SU-DHL-6 (cell line): ENCODE measurements at regions not wholly inside any gene's neighbourhood (a gene's known extent, or its start where the extent isn't known, plus 50 kb on each side); places are given as distances from the start of the nearest gene placed in this dataset.

Source experiments
- H2AFZ ChIP-seq: fragments of 200-600 bp; sonication (generic); 2 replicates; pipeline ENCODE4 v1.6.1; 2014; ENCODE audit warnings: low read depth, mild to moderate bottlenecking, moderate library complexity, mixed read lengths, antibody characterized with exemption, low read length; ENCODE audit not compliant: severe bottlenecking
- H3F3A ChIP-seq: fragments of 200-600 bp; shearing (Covaris generic); 2 replicates; pipeline ENCODE4 v1.6.0; 2016; ENCODE audit warnings: antibody characterized with exemption, mild to moderate bottlenecking; ENCODE audit not compliant: insufficient read depth
- H3K27ac ChIP-seq: fragments of 200-600 bp; sonication (generic); 2 replicates; pipeline ENCODE4 v1.5.1; 2016; ENCODE audit warnings: low read depth, mild to moderate bottlenecking, low read length, moderate library complexity, mixed read lengths
- H3K27me3 ChIP-seq: fragments of 200-600 bp; sonication (generic), shearing (Covaris generic); 2 replicates; pipeline ENCODE4 v1.6.0; 2014; ENCODE audit warnings: mild to moderate bottlenecking, low read length
- H3K36me3 ChIP-seq: fragments of 200-600 bp; sonication (generic); 2 replicates; pipeline ENCODE4 v1.6.1; 2014; ENCODE audit warnings: mild to moderate bottlenecking, low read length, mixed read lengths
- H3K4me2 ChIP-seq: fragments of 300-600, 200-600 bp; shearing (Covaris generic), sonication (generic); 2 replicates; pipeline ENCODE4 v1.6.0; 2014; ENCODE audit warnings: low read length, low read depth, mild to moderate bottlenecking; ENCODE audit not compliant: poor library complexity, severe bottlenecking
- H3K4me3 ChIP-seq: fragments of 200-600 bp; sonication (generic); 2 replicates; pipeline ENCODE4 v1.5.1; 2014; ENCODE audit warnings: antibody characterized with exemption, low read length, mild to moderate bottlenecking, mixed read lengths; ENCODE audit not compliant: insufficient read depth, poor library complexity, severe bottlenecking
- H3K79me2 ChIP-seq: fragments of 200-600 bp; sonication (generic); 2 replicates; pipeline ENCODE4 v1.6.1; 2014; ENCODE audit warnings: mild to moderate bottlenecking, low read length, moderate library complexity; ENCODE audit not compliant: insufficient read depth
- H3K9ac ChIP-seq: fragments of 200-600 bp; sonication (generic); 2 replicates; pipeline ENCODE4 v1.7.0; 2014; ENCODE audit warnings: mild to moderate bottlenecking, low read length
- H3K9me2 ChIP-seq: fragments of 200-600 bp; sonication (generic); replicated peaks from 2 replicates; pipeline ENCODE4 v1.6.1; 2014; ENCODE audit warnings: low read length; ENCODE audit not compliant: insufficient read depth
- H3K9me3 ChIP-seq: fragments of 200-600 bp; sonication (generic); 2 replicates; pipeline ENCODE4 v1.6.1; 2014; ENCODE audit warnings: low read length, mixed read lengths; ENCODE audit not compliant: insufficient read depth
- H4K20me1 ChIP-seq: fragments of 200-600 bp; sonication (generic); 2 replicates; pipeline ENCODE4 v1.6.1; 2014; ENCODE audit warnings: low read depth, mild to moderate bottlenecking, antibody characterized with exemption, low read length, moderate library complexity, mixed read lengths
- EZH2phosphoT487 ChIP-seq: fragments of 200-600 bp; sonication (generic), shearing (Covaris generic); conservative IDR thresholded peaks from 2 replicates; pipeline ENCODE4 v1.6.1; 2018; ENCODE audit warnings: mild to moderate bottlenecking, antibody characterized with exemption, low read length, moderate library complexity, mixed read lengths
- TF ChIP-seq, protein P1 (sequence below): fragments of 200-600 bp; sonication (generic); IDR thresholded peaks from one replicate; pipeline ENCODE4 v1.5.1; 2017; ENCODE audit warnings: antibody characterized with exemption, mild to moderate bottlenecking, low read length, moderate library complexity; ENCODE audit not compliant: insufficient read depth, poor library complexity, severe bottlenecking

DNA sequence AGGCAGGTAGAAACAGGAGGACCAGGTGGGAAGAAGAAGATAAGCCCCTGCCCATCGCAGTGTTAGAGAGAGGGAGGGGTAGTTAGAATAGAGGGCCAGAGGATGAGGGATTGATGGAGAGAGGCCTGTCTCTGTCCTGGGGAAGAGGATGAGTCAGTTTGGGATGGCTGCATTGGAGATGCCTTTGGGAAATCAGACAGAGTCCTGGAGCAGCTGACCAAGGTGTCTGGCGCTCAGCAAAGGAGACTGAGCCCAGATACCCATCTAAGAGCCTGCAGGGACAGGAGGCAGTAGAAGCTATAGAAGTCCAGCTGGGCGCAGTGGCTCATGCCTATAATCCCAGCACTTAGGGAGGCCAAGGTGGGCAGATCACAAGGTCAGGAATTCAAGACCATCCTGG, 177.8 kb upstream of the HAAO start:
- H2AFZ ChIP-seq, result no peak overlapping the region
- H3K9ac ChIP-seq, result no peak overlapping the region
- no peaks in the 10 kb centered on the region for H4K20me1 ChIP-seq
- no peaks in the 10 kb centered on the region for H3K79me2 ChIP-seq
- H3K9me3 ChIP-seq, result no peaks in the 10 kb centered on the region
- H3F3A ChIP-seq, result no peaks in the 10 kb centered on the region
- TF ChIP-seq EZH2phosphoT487, result no peak
- TF ChIP-seq, protein P1, sequence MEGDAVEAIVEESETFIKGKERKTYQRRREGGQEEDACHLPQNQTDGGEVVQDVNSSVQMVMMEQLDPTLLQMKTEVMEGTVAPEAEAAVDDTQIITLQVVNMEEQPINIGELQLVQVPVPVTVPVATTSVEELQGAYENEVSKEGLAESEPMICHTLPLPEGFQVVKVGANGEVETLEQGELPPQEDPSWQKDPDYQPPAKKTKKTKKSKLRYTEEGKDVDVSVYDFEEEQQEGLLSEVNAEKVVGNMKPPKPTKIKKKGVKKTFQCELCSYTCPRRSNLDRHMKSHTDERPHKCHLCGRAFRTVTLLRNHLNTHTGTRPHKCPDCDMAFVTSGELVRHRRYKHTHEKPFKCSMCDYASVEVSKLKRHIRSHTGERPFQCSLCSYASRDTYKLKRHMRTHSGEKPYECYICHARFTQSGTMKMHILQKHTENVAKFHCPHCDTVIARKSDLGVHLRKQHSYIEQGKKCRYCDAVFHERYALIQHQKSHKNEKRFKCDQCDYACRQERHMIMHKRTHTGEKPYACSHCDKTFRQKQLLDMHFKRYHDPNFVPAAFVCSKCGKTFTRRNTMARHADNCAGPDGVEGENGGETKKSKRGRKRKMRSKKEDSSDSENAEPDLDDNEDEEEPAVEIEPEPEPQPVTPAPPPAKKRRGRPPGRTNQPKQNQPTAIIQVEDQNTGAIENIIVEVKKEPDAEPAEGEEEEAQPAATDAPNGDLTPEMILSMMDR, result no peak
- no peak overlapping the region for H3K4me3 ChIP-seq
- H3K27ac ChIP-seq, result no peak overlapping the region
- H3K4me2 ChIP-seq, result no peak overlapping the region
- no peaks in the 10 kb centered on the region for H3K36me3 ChIP-seq
- no peaks in the 10 kb centered on the region for H3K9me2 ChIP-seq
- no peaks in the 10 kb centered on the region for H3K27me3 ChIP-seq

DNA sequence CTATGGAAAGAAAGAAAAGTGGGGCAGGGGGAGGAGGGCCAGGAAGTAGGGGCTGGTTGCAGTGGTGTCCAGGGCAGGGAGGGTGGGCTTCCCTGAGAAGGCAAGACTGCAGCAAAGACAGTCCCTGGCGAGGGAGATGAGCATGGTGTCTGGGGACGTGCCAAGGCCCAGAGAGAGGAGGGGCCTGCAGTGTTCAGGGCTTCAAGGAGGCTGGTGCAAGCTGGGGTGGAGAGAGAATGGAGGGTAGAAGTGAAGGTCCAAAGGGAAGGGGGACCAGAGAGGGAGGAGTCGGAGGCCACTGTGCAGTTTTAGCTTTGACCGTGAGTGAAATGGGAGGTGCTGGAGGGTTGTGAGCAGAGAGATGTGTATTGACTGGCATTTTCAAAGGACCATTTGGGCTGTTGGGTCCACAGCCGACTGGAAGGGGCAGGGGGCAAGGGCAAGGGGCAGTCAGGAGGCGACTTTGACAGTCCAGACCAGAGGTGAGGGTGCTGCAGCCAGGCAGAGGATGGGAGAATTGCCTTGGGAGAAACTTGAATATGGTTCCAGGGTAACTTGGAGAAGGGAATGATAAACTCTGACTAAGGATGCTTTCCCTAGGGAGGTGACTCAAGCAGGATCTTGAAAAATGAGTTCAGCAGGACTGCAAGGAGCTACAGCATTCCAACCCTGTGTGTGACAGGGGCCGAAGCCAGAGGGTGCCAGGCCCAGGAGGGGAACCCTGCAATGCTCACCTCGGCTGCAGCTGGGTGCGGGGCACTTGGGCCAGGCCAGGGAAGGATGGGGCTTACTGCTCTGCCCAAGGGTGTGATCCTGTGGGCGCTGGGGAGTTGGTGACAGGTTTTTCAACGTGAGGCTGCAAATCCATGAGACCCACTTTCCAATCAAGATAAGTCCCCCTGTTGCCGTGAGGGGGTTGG, 177.1 kb upstream of the HAAO start:
- Histone ChIP-seq H3K27ac (no peak overlapping the region), H3F3A (no peaks in the 10 kb centered on the region), H3K79me2 (no peaks in the 10 kb centered on the region), H3K36me3 (no peaks in the 10 kb centered on the region), H3K9me3 (no peaks in the 10 kb centered on the region), H2AFZ (no peak overlapping the region), H3K4me2 (no peak overlapping the region), H3K9ac (no peak overlapping the region), H3K9me2 (no peaks in the 10 kb centered on the region), H3K27me3 (no peaks in the 10 kb centered on the region), H4K20me1 (no peaks in the 10 kb centered on the region), H3K4me3 (no peak overlapping the region)
- TF ChIP-seq, protein P1, result no peak
- TF ChIP-seq EZH2phosphoT487, result no peak

DNA sequence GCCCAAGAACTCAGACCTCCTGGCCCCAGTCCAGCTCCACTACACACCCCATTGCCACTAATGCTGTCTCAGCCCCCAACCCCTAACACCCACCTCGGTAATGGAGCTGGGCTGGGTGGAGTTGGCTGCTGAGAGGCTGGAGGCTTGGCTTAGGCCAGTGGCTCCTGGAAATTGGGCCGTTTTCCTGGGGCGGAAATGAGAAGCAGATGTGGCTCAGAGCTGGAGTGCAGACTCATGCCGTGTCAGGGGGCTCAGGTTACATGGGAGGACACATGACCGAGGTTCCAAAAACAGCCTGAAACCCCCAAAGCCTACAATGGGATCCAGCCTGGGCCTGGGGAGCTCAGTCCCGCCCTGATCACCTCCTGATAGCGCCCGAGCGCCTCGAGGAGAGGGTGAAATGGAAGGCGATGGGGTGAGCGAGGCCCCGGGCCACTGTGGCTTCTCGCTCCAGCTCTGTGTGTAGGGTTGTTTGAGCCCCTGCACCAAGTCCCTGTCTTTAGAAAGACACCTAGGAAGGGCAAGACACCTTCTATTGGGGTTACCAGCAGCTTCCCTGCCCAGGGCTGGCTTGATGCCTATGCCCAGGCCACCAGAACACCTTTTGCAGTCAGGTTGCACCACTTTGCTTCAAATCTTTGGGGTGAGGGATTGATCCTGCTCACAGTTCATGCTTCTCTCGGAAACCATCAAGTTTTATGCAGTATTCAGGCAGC, 175.7 kb upstream of the HAAO start:
- Histone ChIP-seq H2AFZ (no peak overlapping the region), H3K27me3 (no peaks in the 10 kb centered on the region), H3K79me2 (no peaks in the 10 kb centered on the region), H3K9me2 (no peaks in the 10 kb centered on the region), H3K9ac (no peak overlapping the region), H3K9me3 (no peaks in the 10 kb centered on the region), H3F3A (no peaks in the 10 kb centered on the region), H3K4me2 (no peak overlapping the region), H3K27ac (no peak overlapping the region), H3K4me3 (no peak overlapping the region), H4K20me1 (no peaks in the 10 kb centered on the region), H3K36me3 (no peaks in the 10 kb centered on the region)
- no peak for TF ChIP-seq EZH2phosphoT487
- TF ChIP-seq, protein P1, result no peak
